Hematopoietic multipotent progenitor cell (in vitro differentiated cells): ENCODE measurements at regions not wholly inside any gene's neighbourhood (a gene's known extent, or its start where the extent isn't known, plus 50 kb on each side); places are given as distances from the start of the nearest gene placed in this dataset. TPM values are rescaled to one million over a fixed set of nuclear protein-coding genes. Genes with fewer than 3 reads are reported as not detected.
"Not testable (repeated sequence)": the region's sequence is repeated elsewhere in the genome, so short reads cannot be mapped to it uniquely, and the experiment has no call there.

ENCODE experiments used
- DNase-seq, 3 donors: peaks; one replicate each; pipeline ENCODE4 v3.0.0-alpha.2; 2011 to 2015; ENCODE audit warnings: low read depth in 2 of 3, low spot score in 2 of 3
- small RNA-seq: library from RNA; depleted of rRNA; stranded (forward); fragments of <200 nt; gene quantifications from one replicate; pipeline ENCODE3, GENCODE V24; 2012

GRCh38 chr1:147071142-147071541 lies 101.1 kb downstream of the PRKAB2 start:
- DNase-seq: no peak

DNA sequence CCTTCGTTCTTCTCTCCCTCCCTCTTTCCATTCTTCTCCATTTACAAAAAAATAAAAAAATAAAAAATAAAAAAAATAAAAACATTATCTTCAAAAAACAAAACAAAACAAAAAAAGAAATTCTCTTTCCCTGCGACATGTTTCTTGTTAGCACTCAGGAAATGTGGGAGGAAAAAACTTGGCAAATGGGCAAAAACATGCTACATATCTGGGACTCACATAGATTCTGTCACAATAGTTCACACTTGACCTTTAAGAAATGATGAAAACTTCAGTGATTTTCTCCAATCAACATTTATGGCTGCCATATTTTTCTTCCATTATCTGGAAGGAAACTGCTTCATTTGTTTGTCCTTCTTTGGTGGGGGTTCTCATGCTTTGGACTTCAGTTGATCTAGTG lies 109.3 kb downstream of the PRKAB2 start:
- DNase-seq: no peak

DNA sequence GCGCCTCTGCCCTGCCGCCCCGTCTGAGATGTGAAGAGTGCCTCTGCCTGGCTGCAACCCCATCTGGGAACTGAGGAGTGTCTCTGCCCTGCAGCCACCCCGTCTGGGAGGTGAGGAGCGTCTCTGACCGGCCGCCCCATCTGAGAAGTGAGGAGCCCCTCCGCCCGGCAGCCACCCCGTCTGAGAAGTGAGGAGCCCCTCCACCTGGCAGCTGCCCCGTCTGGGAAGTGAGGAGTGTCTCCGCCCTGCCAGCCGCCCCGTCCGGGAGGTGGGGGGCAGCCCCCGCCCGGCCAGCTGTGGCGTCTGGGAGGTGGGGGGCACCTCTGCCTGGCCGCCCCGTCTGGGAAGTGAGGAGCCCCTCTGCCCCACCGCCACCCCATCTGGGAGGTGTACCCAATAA lies 110.4 kb downstream of the PRKAB2 start:
- not testable (repeated sequence) for DNase-seq

- DNase-seq: no peak
Observed at GRCh38 chr1:147053269-147053668, 115.1 kb downstream of the NBPF12 start.

GRCh38 chr1:147052677-147053076 lies 114.6 kb downstream of the NBPF12 start:
- no peak for DNase-seq

DNA sequence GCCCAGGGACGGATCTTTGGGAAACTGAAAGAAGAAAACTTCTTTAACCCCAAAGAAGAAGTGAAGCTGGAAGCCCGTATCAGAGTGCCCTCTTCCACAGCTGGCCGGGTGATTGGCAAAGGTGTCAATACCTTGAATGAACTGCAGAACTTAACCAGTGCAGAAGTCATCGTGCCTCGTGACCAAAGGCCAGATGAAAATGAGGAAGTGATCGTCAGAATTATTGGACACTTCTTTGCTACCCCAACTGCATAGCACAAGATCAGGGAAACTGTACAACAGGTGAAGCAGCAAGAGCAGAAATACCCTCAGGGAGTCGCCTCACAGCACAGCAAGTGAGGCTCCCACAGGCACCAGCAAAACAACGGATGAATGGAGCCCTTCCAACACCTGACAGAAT lies 114.0 kb downstream of the NBPF12 start:
- no peak for DNase-seq

- no peak for DNase-seq
Observed at GRCh38 chr1:147051136-147051535, 113.0 kb downstream of the NBPF12 start.

GRCh38 chr1:147050654-147051053 lies 112.5 kb downstream of the NBPF12 start:
- DNase-seq: no peak

DNA sequence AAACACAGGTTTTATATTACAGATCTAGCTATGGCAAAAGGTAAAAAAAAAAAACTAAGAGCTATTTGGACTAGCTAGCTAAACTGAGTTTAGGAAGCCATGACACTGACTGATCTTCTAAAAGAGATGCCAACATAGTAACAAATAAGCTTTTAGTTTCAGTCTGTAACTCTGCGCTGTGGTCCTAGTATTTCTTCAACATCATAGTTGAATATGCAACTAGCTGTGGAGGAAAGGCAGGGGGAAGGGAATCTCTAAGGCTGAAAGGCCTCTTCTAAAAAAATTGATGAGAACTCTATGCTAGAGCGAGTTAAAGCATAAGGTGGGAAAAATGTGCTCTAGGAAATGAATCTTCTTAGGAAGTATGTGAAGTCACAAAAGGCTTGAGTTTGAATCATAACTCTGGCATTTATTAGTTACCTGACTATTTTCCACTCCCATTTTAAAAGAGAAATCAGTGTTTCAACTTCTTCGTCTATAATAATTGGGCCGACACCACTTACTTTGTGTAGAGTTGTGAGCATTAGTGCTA lies 108.8 kb downstream of the NBPF12 start:
- DNase-seq: not testable (repeated sequence)

DNA sequence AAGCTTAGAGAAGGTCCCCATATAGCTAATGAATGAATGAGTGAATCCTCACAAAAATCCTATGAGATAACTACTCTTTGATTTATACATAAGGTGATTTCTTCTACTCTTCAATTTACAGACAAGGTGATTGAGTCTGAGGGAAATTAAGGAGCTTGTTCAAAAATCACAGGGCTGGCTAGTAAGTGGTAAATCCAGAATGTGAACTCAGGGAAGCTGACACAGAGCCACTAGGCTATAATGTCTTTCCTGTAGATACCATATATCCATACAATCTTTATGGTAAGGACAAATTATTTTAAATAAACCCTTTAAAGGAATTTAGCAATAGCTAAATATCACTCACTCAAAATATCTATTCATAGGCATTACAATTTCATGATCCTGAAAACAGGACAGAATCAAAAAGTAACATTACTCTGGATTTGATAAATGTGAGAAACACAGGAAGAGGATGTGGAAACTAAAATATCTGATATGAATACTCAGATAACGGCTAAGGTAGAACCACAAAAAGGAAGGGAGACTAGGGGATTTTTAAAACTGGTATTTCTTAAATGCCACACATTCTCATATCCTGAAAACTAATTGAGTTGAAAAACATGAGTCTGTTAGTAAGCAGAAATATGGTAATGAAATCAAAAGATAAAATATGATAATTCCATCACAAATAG lies 108.2 kb downstream of the NBPF12 start:
- DNase-seq: peak in 1 of 3 donors; percentile 19

Small RNA genes lying in the stretch of these regions (small RNA-seq; reads per million reads assigned to genes)
- not detected for gene RNU1-151P
